T-helper 1 cell (primary cell): ENCODE measurements at regions not wholly inside any gene's neighbourhood (a gene's known extent, or its start where the extent isn't known, plus 50 kb on each side); places are given as distances from the start of the nearest gene placed in this dataset.

Source experiments
- DNase-seq, 5 donors: peaks; one replicate each; pipeline ENCODE4 v3.0.0-alpha.2; 2012 to 2020

DNA sequence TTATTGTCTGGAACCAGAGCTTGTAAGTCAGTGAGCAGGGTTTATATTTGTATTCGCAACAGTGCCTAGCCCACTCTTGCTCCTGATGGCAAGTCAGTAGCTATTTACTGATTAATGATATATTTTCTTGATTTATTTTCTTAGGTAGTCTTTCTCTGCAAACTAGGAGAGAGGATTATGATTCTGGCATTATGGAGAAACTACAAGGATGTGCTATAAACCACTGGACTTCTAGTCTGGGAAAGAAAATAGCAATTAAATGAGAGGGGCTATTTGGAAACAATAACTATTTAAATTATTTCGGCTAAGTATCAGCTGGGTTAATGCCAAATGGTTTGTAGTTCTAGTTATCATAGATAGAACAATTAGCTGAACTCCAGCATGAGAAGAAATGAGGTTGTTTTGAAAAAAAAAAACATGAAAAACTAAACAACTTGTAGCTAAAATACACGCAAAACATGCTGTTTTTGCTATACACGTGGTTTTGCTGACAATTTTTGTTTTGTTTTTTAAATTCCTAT is 304.9 kb upstream of the TCF21 start:
- no peak for DNase-seq

DNA sequence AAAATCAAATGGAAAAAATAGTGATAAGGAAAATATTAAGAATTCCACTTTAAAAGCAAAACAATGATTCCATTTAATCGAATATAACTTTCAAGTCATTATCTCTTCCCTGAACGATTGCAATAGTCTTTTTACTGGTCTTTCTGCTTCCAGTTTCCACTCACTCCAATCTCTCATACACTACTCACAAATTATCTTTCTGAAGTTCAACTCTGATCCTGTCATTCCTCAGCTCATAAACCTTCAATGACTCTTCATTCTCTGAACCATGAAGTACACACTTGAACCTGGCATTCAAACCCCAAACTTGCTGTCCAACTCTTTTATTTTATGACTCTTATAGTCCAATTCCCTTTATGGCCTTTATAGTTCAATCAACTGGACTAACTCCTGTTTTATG is 304.1 kb upstream of the TCF21 start:
- DNase-seq = no peak

DNA sequence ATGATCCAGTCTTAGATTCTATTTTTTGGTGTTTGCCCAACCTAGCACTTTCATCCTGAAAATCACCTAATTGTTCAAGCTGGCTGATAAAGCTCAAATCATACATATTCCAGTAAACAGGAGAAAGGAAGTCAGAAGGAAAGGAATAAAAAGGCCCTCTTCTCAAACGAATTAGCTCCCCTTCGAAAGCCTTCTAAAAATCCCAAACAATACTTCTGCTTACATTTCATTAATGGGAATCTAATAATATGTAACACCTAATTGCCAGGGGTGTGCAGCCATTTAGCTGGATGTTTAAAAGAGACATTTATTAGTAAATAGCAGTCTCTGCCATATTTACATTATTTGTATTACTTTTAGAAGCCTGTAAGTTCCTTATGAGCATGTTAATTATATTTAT is 302.9 kb upstream of the TCF21 start:
- DNase-seq = no peak

DNA sequence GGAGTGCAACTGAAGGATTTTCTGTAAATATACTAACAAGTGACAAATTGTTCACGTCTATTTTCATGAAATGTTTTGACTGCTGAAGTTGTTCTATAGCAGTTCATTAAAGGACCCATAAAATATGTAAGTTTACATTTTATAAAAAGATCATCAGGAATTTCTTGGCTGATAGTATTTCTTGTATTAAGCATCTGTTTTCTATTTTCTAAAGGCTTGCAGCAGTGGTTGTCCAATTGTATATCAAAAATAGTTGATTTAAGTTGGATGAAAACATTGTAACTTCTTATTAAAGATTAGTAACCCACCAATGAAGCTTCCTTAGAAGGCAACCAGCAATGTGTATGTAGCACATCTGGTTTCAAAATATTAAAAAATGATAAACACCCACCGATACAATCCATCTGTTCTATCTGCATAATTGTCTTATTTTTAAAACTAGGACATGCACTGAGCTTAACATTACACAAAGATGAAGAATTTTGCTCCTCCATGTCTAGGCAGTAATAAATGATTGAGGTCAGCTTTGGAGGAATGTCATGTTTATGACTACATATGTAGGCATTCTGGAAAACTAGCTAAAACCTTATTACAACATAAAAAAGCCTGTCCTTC is 301.3 kb upstream of the TCF21 start:
- no peak for DNase-seq

DNA sequence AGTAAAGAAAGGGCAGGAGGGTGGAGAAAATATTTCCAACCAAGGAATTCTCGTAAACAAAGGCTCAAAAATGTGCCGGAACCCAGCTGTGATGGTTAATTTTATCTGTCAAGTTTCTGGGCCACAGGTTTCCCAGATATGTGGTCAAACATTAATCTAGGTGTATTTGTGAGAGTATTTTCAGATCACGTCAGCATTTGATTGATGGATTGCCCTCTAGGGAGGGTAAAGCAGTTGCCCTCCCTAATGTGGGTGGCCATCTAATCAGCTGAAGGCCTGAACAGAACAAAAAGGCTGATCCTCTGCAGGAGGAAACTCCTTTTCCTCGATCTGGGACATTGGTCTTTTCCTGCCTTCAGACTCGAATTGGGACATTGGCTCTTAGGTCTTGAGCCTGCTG is 298.7 kb upstream of the TCF21 start:
- DNase-seq = no peak

DNA sequence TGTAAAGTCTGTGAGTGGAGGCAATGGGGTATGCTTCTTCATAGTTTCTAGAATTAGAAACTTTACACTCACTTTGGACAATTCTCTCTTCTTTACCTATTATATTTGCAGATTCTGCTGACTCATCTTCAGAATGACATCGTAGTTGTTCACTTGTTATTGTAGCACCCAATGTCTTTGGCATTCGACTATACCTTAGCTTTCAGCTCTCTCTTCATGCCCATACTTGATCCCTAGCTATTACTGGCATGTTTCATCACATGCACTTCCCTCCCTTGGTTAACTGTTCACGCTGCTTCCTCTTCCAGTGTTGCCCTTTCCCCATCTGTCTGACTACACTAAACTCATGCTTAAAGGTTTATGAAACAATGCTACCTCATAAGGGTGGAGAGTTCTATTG is 298.1 kb upstream of the TCF21 start:
- no peak for DNase-seq

DNA sequence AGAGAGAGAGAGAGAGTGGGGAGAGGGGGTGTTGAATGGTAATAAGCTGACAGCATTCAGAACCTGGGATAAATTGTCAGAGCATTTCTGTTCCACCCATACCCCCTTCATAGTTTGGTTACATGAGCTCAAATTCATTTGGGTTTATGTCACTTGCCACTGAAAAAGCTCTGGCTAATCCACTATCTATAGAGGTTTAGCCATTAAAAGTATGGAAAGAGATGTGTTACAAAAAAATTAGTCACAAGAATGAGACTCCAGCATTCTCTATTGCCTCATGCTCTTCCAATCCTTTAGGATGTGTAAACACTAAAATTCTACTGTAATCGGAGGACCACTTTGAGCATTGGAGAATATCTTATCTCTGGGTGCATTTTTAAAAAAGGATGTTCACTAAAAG is 297.6 kb upstream of the TCF21 start:
- DNase-seq = no peak

DNA sequence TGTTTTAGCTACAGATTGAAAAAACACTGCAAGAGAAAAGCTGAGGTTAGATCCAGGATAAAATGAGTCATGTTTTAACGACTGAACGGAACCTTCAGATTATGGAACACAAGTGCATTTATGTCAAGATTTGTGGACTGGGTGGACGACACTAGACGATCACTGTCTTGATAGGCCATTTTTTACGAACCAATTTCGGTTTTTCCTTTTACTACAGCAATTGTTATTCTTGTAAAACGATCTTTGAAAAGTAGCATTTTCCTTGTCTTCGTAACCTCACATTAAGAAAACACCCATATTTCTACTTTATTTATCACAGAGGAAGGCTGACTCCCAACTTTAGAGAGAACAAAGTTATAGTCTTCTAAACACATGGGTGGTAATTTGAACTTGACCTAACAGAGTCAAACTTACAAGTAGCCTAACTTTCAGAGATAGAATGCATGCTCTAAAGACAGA is 294.2 kb upstream of the TCF21 start:
- no peak for DNase-seq

DNA sequence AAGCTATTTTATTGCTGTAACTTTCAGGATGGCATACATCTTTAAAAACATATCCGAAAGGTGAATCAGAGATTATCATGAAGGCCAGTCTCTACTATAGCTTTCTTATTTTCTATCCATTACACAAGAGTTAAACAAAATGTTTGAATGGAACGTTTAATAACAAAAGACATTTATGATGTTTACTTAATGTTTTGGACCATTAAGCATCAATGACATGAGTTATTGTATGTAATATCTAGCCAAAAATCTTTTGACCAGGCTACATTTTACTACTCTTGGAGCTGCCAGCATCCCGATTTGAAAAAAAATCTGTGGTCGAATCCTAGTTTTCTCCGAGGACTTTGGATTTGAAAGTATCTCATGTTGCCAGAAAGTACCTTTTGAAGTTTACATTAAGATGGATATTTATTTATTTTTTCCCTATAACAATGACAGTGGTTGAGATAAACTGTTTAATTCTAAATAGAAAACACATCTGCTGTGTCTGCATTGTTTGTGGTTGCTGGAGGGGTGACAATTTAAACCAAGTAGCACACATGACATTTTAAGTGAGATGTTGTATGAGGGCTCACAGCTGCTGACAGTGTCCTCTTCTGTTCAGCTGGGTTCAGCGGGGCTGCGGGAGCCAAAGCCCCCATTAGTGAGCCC is 293.7 kb upstream of the TCF21 start:
- DNase-seq = no peak

DNA sequence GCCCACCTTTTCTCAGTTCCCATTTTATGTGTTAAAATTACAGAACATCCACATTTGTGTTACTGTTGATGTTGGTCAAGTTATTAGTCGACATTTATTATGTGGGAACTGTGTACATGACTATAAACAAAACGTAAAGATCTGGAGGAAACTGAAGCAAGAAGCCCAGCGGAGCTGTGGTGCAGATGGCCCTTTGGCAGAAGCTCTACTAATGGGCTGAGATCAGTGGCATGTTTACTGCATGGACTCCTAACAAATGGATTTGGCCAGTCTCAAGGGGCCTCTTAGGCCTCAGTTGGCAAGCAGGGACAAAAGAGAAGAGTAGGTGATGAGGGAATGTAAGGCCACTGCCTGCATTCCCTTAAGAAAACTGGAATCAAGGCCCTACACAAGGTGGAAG is 282.1 kb upstream of the TCF21 start:
- no peak for DNase-seq

DNA sequence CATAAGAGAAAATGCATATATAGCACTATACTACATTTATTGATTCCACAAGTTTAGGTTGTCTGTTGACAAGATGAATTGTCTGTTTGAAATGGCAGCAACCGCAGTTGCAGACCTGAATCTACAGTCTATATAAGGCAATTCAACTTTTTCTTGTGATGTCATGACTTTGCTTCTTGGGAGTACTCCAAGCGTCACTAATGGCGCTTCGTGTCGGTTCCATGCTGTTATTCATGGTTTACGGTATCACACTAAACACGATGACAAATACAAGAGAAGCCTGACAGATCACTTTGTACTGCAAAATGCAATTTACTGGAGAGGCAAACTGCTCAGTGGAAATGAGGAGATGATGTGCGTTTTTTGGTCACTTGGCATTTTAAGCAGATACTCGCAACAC is 280.3 kb upstream of the TCF21 start:
- no peak for DNase-seq

DNA sequence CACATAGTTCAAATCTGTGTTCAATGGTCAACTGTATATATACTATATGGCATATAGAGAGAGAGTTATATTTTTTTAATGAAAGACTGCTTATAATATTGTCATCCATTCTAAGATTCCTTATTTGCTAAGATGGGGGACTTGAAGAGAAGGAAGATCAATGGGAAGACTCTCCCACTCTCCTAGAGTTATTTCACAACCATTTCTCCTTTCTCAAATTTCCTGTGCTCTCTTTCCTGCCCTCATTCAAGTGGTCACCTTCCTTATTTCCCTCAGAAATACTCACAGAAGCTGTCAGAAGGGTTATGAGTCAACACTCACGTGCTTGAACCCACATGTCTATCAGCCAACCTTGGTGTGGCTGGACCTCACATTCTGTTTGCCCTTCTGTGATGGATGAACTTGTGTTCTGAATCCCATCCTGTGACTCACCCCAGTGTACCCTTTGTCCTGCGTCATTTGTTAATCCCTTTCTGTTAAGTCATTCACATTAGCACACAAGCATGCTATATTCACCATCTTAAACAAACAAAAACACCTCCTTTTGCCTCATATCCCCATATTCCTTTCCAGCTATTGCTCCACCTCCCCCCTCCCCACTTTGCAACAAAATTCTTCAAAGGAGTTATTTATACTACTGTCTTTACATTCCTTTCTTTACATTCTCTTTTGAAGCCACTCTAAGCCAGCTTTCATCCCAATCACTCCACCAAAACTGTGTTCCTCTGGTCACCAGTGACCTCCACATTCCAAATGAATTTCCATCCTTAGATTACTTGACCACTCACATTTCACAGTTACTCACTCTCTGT is 279.3 kb upstream of the TCF21 start:
- DNase-seq = no peak

DNA sequence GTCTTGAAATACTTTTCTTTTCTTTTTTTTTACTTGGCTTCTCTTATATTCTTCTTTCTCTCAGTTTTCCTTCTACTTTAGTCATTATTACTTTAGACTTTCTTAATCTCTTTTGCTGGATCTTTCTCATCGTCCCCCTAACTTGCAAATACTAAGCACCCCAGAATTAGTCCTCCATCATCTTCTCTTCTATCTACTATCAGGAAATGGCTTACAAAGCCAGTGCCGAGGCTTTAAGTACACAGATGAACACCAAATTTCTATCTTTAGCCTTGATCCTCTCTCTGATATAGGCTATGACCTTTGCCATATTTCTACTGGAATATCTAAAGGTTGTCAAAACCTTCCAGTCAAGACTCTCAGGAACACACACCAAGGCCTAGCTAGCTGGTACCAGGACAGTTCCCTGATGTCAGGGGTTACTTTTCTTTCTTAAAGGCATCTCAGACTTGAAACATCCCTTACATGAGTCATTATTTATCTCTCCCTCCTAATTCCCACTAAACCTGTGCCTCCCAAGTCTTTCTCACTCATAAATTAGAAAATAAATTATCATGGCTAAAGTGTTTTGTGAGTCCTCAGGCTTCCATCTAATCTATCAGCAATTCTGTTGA is 278.6 kb upstream of the TCF21 start:
- no peak for DNase-seq

DNA sequence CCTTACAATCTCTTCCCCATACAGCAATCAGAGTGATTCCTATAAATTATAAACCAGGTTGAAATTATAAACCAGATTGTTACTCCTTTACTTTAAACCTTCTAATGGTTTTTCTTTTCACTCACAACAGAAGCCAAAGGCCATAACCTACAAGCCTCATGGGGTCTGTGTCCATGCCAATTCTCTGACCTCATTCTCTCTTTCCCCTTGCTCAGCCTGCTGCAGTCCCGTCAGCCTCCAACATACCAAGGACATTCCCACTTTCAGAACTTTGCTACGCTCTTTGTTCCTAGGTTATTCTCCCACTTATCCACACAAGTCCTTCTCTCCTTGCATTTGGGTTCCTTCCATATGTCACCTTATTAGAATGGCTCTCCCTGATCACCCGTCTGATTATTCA is 277.9 kb upstream of the TCF21 start:
- no peak for DNase-seq

DNA sequence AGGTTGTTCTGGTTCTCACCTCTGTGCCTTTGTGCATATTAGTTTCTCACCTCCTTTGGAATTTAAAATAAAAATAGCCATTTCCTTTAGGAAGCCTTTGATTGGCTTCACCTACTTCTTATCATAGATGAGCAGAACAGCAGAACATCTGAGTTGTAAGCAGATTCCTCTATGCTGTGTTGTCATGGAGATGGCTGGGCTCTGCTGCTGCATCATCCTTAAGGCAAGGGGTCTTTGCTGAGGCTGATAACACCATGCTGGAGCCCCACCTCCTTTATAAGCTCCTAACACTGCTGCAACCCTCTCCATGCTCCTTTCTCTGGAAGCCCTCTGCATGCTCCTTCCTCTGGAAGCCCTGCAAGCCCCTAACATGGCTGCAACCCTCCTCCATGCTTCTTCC is 276.5 kb upstream of the TCF21 start:
- no peak for DNase-seq

DNA sequence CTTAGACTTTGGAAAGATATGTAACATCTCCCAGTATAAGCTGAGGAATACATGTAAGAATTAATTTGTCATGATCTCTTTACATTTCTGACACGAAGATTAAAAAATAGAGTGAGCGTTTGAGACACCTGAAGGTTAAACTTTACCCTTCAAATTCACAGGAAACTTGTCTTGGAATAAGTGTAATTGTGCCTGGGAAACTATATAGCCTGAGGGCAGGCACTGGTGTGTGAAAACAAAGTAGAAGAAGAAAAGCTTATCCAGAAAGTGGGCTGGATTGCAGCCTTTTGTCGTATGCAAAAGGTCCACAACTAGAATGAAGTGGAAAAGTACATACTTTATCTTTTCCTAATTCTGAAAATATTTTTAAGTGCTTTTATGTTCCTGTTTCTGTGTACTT is 275.7 kb upstream of the TCF21 start:
- no peak for DNase-seq

DNA sequence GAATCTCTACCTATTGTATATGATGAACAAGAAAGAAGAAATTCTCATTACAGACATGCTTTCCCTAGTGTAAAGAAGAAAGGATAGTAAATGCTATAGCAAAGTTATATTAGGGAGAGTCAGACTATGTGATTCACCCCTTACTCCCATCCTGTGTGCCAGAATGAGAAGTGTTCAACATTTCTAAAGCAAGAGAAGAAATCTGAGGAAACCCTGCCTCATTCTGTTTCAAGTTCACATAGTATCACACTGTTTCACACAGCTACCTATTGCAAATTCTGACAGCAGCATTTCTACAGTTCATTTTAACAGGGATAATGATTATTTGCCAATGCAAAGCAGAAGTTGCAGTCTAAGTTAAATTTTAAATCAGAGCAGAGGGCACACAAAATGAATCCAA is 267.2 kb upstream of the TCF21 start:
- DNase-seq = no peak

DNA sequence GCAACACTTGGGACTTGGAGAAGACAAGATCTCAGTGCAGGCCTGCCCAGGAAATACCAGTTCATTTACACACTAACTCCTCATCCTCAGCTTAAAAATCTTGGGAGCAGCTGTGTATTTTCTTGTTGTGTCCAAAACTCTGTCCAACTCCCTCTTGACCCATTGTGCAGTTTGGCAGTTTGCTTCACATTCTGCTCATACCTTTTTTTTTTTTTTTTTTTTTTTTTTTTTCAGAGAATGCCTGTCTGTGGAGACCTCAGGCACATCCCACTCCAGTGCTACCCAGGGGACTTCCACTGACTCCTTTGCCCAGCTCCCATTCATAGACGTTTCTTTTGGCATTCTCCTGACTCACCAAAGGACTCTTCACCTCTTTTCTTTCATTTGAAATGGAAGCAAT is 265.8 kb upstream of the TCF21 start:
- DNase-seq = no peak

DNA sequence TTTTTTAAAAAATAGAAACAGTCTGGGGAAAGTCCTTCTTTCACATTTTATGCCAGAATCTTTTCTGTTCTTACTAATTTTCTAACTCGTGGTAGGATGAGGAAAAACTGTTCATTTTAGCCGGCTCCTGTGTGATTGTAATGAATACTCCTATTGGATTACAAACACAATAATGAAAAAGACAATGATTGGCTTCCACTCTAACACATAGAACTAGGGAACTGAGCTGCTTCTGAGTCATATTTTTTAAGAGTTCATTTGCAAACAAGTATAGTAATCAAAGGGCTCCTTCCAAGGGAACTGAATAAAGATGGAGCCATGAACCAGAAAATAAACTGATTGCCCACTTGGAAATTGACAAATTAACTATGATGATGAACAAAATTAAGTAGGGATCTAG is 265.3 kb upstream of the TCF21 start:
- no peak for DNase-seq

DNA sequence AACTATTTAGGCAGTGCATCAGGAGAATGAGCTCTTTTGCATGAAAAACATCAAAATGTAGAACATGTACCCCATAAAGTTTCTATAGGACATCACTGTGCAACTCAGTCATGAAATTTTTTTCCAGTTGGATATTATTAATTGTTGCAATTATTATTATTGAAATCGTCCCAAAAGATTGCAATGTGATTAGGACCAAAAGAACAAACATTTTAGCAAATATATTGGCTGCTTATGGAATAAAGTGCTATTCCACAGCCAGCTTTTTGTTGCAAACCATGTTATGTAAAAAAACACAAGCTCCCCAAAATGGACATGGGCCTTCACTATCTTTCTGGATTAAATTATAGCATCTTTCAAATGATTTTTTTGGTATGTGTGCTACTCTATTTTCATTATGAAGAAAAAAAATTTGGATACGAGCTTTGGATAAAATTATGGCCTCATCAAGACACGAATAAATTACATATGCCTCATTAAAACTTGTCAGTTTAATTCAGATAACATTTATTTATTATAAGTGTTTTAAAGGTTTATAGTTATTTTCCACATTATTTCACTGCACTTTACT is 262.7 kb upstream of the TCF21 start:
- no peak for DNase-seq

DNA sequence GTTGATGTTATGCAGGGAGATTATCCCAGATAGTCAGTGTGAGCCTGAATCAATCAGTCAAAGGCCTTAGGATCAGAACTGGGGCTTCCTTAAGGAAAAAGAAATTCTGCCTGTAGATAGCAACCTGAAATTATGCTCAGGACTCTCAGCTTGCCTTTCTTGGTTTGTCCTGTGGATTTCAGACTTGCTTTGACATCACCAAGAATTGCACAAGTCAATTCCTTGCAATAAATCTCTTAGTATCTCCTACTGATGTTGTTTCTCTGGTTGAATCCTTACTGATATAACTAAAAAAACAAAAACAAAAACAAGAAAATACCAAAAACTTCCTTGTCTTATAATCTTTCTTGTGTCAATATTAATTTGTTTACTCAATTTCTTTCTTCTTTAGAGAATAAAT is 258.9 kb upstream of the TCF21 start:
- no peak for DNase-seq

DNA sequence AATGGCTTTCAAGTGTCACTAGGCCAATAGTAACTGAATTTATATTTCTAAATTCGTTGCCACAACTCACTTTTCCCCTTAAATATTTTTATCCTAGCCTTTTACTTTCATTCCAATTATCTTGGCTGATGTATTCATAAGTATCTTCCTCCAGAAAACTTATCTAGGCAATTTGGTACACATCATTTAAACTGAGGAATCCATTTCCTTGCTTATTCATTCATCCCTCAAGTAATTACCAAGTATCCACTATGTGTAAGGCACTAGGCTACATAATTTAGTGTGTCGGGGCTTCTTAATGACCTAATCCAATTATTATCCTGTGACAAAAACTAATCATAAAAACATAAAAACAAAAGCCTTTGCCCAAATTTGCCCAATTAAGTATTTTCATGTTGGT is 258.3 kb upstream of the TCF21 start:
- no peak for DNase-seq

DNA sequence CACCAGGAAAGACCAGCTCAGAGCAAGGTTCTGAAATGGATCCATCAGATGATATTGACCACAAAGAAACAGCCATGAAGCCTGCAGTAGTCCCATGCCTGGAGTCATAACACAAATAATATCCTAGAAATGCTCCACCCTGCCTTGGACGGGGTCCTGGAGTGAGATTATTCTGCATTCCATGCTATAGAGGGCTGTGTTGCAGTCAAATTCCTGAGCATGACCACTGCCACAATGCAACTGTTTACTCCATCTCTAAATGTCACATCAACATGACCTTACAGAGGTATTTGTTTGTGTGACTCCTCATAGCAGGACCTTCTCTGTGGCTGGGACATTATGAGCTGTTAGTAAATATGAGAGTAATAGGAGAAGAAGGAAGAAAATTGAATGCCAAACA is 257.5 kb upstream of the TCF21 start:
- DNase-seq = no peak
